NCI-H2107 (cell line): ENCODE measurements at regions not wholly inside any gene's neighbourhood (a gene's known extent, or its start where the extent isn't known, plus 50 kb on each side); places are given as distances from the start of the nearest gene placed in this dataset.
"Not testable (repeated sequence)": the region's sequence is repeated elsewhere in the genome, so short reads cannot be mapped to it uniquely, and the experiment has no call there.

ENCODE experiments used
- DNase-seq: peaks from one replicate; lab custom pipeline; 2025; lab: John Stamatoyannopoulos, UW

- DNase-seq = peak; percentile 38
These were observed 90.0 kb upstream of the IFNGR1 start for GRCh38 chr6:137309078-137309762.

GRCh38 chr6:137307163-137307854 is 88.1 kb upstream of the IFNGR1 start:
- DNase-seq = no peak

- DNase-seq = no peak
These were observed 86.5 kb upstream of the IFNGR1 start for GRCh38 chr6:137305691-137306090.

GRCh38 chr6:137304020-137304780 is 85.0 kb upstream of the IFNGR1 start:
- no peak for DNase-seq

- no peak for DNase-seq
These were observed 84.3 kb upstream of the IFNGR1 start for GRCh38 chr6:137303441-137303840.

GRCh38 chr6:137299681-137300080 is 80.5 kb upstream of the IFNGR1 start:
- DNase-seq = no peak

GRCh38 chr6:137297887-137298286 is 78.7 kb upstream of the IFNGR1 start:
- DNase-seq = no peak

- DNase-seq = not testable (repeated sequence)
These were observed 73.1 kb upstream of the IFNGR1 start for GRCh38 chr6:137292326-137292725.

GRCh38 chr6:137291441-137291840 is 72.3 kb upstream of the IFNGR1 start:
- no peak for DNase-seq

- DNase-seq = no peak
These were observed 71.5 kb upstream of the IFNGR1 start for GRCh38 chr6:137290601-137291261.

GRCh38 chr6:137286916-137287315 is 67.7 kb upstream of the IFNGR1 start:
- no peak for DNase-seq

- no peak for DNase-seq
These were observed 67.2 kb upstream of the IFNGR1 start for GRCh38 chr6:137286368-137286767.

GRCh38 chr6:137284811-137285110 is 65.6 kb upstream of the IFNGR1 start:
- no peak for DNase-seq

GRCh38 chr6:137283940-137284810 is 65.0 kb upstream of the IFNGR1 start:
- DNase-seq = no peak

- no peak for DNase-seq
These were observed 63.9 kb upstream of the IFNGR1 start for GRCh38 chr6:137283080-137283479.

- no peak for DNase-seq
These were observed 63.1 kb upstream of the IFNGR1 start for GRCh38 chr6:137282254-137282653.

- not testable (repeated sequence) for DNase-seq
These were observed 60.1 kb upstream of the IFNGR1 start for GRCh38 chr6:137279279-137279678.

GRCh38 chr6:137277971-137278637 is 58.9 kb upstream of the IFNGR1 start:
- no peak for DNase-seq

GRCh38 chr6:137272403-137272802 is 53.2 kb upstream of the IFNGR1 start:
- DNase-seq = no peak

GRCh38 chr6:137271245-137272183 is 52.3 kb upstream of the IFNGR1 start:
- no peak for DNase-seq
